NCI-H1930 (cell line): ENCODE measurements at regions not wholly inside any gene's neighbourhood (a gene's known extent, or its start where the extent isn't known, plus 50 kb on each side); places are given as distances from the start of the nearest gene placed in this dataset.

Source experiments
- DNase-seq, 2 experiments: peaks; one replicate each; lab custom pipeline; 2025; lab: John Stamatoyannopoulos, UW

DNA sequence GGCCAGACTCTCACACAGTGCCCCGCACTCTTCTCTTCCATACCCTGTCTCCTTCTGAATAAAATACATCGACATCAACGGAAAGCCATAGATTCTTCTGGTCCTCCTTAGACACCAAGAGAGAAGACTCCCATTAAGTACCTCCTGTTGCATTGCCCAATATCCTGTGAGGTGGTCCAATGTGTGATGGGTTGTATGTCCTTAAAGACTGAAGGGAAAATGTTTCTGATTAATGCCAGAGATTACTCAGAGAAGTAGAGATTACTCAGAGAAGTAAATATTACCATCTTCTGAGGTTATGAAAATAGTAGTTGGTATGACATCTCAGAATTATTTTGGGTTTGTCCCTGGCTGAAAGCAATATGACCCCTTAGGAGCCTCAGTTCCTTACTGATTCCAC lies 60.8 kb upstream of the GALNT15 start:
- no peak for DNase-seq

DNA sequence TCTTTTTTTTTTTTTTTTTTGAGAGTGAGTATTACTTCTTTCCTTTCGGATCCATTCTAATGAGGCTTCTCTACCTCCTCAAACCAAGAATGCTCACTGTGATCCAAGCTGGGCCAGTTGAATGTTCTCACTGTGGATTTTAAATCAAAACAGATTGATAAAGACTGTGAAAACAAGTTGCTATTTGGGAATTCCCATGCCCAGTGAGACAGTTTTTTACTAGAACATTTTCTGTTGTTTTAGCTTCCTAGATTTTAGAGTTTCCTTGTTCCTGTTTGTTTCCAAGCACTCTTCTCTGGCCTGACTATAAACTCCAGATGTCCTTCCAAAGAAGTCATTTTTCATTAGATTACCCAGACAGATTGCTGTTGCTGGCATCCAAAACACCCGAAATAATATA lies 60.1 kb upstream of the GALNT15 start:
- DNase-seq: no peak

DNA sequence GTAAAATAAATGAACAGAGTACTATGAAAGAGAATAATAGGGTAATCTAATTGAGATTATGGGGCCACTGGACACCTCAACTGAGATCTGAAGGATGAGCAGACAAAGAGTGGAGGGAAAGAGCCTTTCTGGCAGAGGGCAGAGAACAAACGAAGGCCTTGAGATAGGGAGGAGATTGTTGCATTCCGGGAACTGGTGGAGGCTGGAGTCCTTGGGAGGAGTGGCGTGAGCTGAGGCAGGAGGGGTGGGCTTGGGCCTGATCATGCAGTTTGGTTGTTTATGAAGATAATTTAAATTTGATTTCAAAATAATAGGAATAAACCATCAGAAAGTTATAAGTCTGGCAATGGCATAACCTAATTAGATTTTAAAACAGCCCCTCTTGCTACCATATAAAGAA lies 59.5 kb upstream of the GALNT15 start:
- DNase-seq: no peak

DNA sequence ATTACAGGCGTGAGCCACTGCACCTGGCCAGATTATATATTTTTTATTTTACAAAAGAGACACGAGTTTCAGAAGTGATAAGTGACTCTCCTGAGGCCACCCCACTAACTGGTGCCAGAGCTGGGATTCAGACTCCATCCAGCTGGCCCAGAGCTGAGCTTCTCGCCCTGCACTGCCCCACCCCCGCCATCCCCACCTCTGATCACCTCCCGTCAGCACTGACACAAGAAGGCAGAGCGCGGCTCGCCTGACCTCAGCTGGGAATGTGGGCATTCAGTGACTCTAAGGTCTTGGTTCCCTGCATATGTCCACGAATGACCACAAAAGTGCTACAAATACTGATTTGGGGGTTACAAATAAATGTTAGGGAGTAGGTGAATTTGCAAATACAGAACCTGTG lies 56.1 kb upstream of the GALNT15 start:
- no peak for DNase-seq

DNA sequence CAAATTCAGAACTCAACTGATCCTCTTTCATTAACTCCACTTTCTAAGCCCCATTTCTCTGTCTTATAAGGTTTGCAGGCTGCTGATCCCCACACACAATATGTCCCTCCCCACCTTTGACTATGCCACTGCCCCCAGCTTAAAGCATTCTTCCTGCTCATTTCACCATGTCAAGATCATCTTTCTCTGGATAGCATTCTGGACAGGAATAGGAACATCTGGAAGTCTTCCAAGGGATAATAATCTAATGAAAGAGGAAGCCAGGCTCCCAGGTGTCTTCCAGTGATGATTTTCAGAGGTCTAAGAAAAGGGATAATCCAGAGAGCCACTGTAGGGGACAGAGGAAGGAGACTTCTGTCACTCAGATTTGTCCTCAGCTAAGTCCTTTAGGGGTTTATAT lies 54.6 kb upstream of the GALNT15 start:
- DNase-seq: no peak

DNA sequence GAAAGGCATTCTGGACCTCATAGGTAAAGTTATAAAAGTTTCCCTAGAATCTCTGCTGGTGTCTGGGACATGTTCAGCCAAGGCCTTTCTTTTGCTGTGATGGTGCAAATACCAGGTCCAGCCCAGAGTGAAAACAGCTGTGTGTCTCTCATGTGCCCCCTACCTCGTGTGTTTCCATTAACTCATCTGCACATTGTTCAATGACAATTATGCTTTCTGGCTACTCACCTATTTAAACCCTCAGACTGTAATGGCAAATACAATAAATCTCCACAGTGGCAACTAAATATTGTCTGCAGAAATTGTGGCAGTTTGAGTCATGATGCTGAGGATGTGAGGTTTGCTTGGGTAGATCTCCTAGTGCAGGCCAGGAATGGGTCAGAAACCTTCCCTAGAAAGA lies 53.1 kb upstream of the GALNT15 start:
- DNase-seq: no peak

DNA sequence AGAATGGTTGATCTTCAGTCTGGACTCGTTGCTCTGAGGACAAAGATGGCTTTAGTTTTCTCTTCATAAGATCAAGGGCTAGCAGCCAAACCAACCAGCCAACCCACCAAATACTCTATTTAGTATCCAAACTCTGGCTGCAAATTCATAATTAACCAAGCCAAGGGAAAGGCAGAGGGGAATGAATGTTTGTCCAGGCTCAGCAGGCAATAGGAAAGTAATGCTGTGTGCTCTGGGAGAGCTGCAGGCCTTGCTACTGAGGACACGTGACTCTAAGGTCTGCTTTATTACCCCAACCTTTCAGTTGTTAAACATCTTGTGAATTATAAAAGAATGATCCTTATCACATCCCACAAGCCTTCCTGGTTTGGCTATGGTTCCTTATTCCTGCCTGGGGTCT lies 52.3 kb upstream of the GALNT15 start:
- DNase-seq: no peak

DNA sequence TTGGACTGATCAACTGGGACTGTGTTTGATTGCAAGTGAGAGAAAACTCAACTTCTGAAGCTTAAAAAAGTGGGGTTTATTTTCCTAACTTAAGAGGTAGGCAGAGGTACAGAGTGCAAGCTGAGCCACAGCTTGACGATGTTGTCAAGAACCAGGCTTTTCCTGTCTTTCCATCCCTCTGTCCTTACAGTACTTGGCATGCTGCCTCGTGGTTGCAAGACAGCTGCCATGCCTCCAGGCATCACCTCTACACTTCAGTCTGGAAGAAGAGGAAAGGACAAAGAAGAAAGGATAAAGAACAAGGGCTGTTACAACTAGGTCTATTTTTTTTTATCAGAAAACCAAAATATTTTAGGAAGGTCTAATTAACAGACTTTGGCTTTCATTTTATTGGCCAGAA lies 51.8 kb upstream of the GALNT15 start:
- no peak for DNase-seq

DNA sequence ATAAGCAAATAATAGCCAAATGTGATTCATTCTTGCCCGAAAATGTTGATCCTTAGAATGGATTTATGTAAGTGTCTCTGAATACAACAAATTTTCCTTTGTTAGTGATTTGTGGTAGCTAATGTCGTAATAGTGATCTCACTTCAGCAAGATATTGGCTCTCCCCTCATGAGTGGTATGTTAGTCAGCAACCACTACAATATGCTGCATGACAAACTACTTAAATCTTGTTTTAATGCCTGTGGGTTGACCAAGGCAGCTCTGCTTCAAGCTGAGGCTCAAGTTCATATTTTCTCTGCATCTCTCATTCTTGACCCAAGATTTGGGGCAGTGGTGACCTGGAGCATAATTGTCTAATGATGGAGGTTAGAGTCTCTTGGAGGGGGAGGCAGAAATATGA lies 49.8 kb upstream of the GALNT15 start:
- no peak for DNase-seq
